ENCODE measurements at regions not wholly inside any gene's neighbourhood (a gene's known extent, or its start where the extent isn't known, plus 50 kb on each side); places are given as distances from the start of the nearest gene placed in this dataset.
"Not testable (repeated sequence)": the region's sequence is repeated elsewhere in the genome, so short reads cannot be mapped to it uniquely, and the experiment has no call there.

DNA sequence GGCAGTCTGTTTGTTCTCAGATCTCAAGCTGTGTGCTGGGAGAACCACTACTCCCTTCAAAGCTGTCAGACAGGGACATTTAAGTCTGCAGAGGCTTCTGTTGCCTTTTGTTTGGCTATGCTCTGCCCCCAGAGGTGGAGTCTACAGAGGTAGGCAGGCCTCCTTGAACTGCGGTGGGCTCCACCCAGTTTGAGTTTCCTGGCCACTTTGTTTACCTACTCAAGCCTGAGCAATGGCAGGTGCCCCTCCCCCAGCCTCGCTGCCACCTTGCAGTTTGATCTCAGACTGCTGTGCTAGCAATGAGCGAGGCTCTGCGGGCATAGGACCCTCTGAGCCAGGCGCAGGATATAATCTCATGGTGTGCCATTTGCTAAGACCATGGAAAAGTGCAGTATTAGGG is 138.3 kb downstream of the TPBG start:
- TF ChIP-seq, protein P1, sequence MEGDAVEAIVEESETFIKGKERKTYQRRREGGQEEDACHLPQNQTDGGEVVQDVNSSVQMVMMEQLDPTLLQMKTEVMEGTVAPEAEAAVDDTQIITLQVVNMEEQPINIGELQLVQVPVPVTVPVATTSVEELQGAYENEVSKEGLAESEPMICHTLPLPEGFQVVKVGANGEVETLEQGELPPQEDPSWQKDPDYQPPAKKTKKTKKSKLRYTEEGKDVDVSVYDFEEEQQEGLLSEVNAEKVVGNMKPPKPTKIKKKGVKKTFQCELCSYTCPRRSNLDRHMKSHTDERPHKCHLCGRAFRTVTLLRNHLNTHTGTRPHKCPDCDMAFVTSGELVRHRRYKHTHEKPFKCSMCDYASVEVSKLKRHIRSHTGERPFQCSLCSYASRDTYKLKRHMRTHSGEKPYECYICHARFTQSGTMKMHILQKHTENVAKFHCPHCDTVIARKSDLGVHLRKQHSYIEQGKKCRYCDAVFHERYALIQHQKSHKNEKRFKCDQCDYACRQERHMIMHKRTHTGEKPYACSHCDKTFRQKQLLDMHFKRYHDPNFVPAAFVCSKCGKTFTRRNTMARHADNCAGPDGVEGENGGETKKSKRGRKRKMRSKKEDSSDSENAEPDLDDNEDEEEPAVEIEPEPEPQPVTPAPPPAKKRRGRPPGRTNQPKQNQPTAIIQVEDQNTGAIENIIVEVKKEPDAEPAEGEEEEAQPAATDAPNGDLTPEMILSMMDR (IDR thresholded peaks at IDR 0.05) = not testable (repeated sequence)
- TF ChIP-seq, protein P2, sequence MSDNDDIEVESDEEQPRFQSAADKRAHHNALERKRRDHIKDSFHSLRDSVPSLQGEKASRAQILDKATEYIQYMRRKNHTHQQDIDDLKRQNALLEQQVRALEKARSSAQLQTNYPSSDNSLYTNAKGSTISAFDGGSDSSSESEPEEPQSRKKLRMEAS (IDR thresholded peaks at IDR 0.05; ENCODE audit: low read depth) = not testable (repeated sequence)
- TF ChIP-seq RAD21 (IDR thresholded peaks at IDR 0.05; ENCODE audit: low read length); TEAD4 (IDR thresholded peaks at IDR 0.05; ENCODE audit: borderline replicate concordance, insufficient read depth); EZH2phosphoT487 (IDR thresholded peaks at IDR 0.05; ENCODE audit: borderline replicate concordance, low read depth); FOXM1 (IDR thresholded peaks at IDR 0.05; ENCODE audit: low read depth); RCOR1 (IDR thresholded peaks at IDR 0.05; ENCODE audit: low read length); POLR2AphosphoS5 (IDR thresholded peaks at IDR 0.05; ENCODE audit: low read depth, low read length); CHD2 (IDR thresholded peaks at IDR 0.05; ENCODE audit: low read length, partially characterized antibody): not testable (repeated sequence)
- TF ChIP-seq, protein P3, sequence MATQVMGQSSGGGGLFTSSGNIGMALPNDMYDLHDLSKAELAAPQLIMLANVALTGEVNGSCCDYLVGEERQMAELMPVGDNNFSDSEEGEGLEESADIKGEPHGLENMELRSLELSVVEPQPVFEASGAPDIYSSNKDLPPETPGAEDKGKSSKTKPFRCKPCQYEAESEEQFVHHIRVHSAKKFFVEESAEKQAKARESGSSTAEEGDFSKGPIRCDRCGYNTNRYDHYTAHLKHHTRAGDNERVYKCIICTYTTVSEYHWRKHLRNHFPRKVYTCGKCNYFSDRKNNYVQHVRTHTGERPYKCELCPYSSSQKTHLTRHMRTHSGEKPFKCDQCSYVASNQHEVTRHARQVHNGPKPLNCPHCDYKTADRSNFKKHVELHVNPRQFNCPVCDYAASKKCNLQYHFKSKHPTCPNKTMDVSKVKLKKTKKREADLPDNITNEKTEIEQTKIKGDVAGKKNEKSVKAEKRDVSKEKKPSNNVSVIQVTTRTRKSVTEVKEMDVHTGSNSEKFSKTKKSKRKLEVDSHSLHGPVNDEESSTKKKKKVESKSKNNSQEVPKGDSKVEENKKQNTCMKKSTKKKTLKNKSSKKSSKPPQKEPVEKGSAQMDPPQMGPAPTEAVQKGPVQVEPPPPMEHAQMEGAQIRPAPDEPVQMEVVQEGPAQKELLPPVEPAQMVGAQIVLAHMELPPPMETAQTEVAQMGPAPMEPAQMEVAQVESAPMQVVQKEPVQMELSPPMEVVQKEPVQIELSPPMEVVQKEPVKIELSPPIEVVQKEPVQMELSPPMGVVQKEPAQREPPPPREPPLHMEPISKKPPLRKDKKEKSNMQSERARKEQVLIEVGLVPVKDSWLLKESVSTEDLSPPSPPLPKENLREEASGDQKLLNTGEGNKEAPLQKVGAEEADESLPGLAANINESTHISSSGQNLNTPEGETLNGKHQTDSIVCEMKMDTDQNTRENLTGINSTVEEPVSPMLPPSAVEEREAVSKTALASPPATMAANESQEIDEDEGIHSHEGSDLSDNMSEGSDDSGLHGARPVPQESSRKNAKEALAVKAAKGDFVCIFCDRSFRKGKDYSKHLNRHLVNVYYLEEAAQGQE (IDR thresholded peaks at IDR 0.05; ENCODE audit: low read depth, low read length) = not testable (repeated sequence)

Data from SK-N-SH (cell line).